ENCODE measurements at regions not wholly inside any gene's neighbourhood (a gene's known extent, or its start where the extent isn't known, plus 50 kb on each side); places are given as distances from the start of the nearest gene placed in this dataset.
"Not testable (repeated sequence)": the region's sequence is repeated elsewhere in the genome, so short reads cannot be mapped to it uniquely, and the experiment has no call there.

DNA sequence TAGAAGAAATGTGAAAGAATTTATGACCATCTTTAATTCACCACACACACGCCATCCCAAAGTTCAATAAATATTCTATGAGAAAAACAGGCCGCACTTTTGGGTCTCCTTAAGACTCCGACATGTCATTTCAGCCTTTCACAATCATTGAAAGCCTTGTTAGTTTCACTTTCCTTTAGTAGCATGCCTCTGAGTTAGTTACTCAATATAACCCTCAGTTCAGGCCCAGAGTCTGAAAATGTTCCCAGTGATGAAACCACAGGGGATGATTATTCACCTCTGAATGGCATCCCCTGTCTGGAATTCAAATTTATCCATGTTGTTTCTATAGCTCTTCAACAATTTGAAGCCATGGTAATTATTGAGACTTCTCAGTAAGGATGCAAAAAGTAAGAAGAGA lies 278.1 kb upstream of the NRP1 start:
- Histone ChIP-seq H3K9me3 (ENCODE audit: low read length) (no peaks in the 10 kb centered on the region), H3K9ac (ENCODE audit: low read length) (no peak overlapping the region)

DNA sequence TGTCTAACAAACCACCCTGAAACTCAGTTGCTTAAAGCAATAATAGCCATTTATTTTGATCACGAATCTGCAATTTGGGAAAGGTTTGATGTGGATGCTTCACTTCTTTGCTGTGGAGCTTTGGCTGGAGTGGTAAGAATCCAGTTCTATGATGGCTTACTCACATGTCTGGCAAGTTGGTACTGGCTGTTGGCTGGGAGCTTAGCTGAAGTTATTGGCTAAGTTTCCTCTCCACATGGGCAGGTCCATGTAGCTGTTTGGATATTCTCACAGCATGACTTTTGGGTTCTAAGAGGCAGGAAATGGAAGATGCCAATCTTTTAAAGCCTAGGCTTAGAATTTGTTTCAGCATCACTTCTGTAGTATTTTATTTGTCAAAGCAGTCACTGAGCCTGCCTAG lies 277.6 kb upstream of the NRP1 start:
- H3K36me3 ChIP-seq (ENCODE audit: insufficient read depth, low read length): no peaks in the 10 kb centered on the region
- no peak overlapping the region for H3K27ac ChIP-seq (ENCODE audit: low read depth, low read length)
- H3K4me3 ChIP-seq (ENCODE audit: low read depth in 1 of 2, low read length in 2 of 2): no peak overlapping the region
- no peaks in the 10 kb centered on the region for H3K4me1 ChIP-seq (ENCODE audit: insufficient read depth, low read length)
- no peaks in the 10 kb centered on the region for H3K9me3 ChIP-seq (ENCODE audit: low read length)
- no peaks in the 10 kb centered on the region for H3K27me3 ChIP-seq (ENCODE audit: control insufficient read depth in 1 of 2, insufficient read depth in 2 of 2, low read length in 2 of 2)
- H3K9ac ChIP-seq (ENCODE audit: low read length): no peak overlapping the region

More for the DNA sequence above, 278.1 kb upstream of the NRP1 start:
- Histone ChIP-seq H3K4me1 (ENCODE audit: insufficient read depth, low read length) (no peaks in the 10 kb centered on the region), H3K36me3 (ENCODE audit: insufficient read depth, low read length) (no peaks in the 10 kb centered on the region), H3K27ac (ENCODE audit: low read depth, low read length) (no peak overlapping the region), H3K27me3 (ENCODE audit: control insufficient read depth in 1 of 2, insufficient read depth in 2 of 2, low read length in 2 of 2) (no peaks in the 10 kb centered on the region), H3K4me3 (ENCODE audit: low read depth in 1 of 2, low read length in 2 of 2) (no peak overlapping the region)

DNA sequence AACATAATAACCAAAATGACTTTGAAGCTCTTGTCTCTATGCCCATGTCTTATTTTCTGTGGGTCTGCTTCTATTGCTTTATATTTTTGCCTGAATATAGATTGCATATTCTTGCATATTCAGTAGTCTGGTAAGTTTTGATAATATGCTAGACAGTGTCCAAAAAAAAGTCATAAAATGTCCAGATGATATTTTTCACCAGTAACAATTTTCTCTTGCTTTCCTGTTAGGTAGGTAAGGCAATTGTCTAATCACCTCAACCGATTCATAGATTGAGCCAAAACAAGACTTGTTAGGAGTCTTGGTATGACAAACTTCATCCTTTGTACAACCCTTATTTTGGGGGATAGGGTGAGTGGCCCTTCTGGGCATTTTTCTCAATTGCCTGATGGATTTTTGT lies 277.0 kb upstream of the NRP1 start:
- no peak overlapping the region for H3K27ac ChIP-seq (ENCODE audit: low read depth, low read length)
- H3K4me1 ChIP-seq (ENCODE audit: insufficient read depth, low read length): no peaks in the 10 kb centered on the region
- no peak overlapping the region for H3K4me3 ChIP-seq (ENCODE audit: low read depth in 1 of 2, low read length in 2 of 2)
- no peaks in the 10 kb centered on the region for H3K9me3 ChIP-seq (ENCODE audit: low read length)
- no peak overlapping the region for H3K9ac ChIP-seq (ENCODE audit: low read length)
- H3K27me3 ChIP-seq (ENCODE audit: control insufficient read depth in 1 of 2, insufficient read depth in 2 of 2, low read length in 2 of 2): no peaks in the 10 kb centered on the region
- no peaks in the 10 kb centered on the region for H3K36me3 ChIP-seq (ENCODE audit: insufficient read depth, low read length)

DNA sequence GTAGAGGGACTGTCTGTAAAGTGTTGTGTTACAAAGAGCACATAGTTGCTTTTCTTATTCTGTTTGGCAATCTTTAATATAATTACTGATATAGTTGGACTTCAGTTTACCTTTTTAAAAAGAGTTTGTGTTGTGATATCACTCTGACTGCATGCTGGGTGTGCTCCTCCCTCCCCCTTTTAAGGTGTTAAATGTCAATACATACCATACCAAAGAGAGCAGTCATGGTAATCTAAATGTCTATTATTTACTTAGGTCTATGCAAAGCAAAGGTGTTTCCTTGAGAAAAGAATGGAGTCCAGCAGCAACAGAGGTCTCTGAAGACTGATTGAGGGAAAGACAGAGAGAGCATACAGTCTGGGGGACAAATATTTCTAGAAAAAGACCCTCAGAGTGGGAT lies 275.1 kb upstream of the NRP1 start:
- no peak overlapping the region for H3K9ac ChIP-seq (ENCODE audit: low read length)
- H3K27me3 ChIP-seq (ENCODE audit: control insufficient read depth in 1 of 2, insufficient read depth in 2 of 2, low read length in 2 of 2): no peaks in the 10 kb centered on the region
- H3K36me3 ChIP-seq (ENCODE audit: insufficient read depth, low read length): no peaks in the 10 kb centered on the region
- no peak overlapping the region for H3K4me3 ChIP-seq (ENCODE audit: low read depth in 1 of 2, low read length in 2 of 2)
- no peaks in the 10 kb centered on the region for H3K9me3 ChIP-seq (ENCODE audit: low read length)
- no peak overlapping the region for H3K27ac ChIP-seq (ENCODE audit: low read depth, low read length)
- H3K4me1 ChIP-seq (ENCODE audit: insufficient read depth, low read length): no peaks in the 10 kb centered on the region

DNA sequence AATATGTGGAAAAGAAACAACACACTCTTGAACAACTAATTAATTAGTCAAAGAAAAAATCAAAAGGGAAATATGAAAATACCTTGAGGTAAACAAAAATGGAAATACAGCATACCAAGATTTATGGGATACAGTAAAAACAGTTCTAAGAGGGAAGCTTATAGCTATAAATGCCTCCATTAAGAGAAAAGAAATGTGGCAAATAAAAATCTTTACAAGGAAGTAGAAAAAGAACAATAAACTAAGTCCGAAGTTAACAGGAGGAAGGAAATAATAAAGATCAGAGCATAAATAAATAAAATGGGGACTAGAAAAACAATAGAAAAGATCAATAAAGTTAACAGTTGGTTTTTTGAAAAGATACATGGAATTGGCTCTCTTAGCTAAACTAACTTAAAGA lies 267.8 kb upstream of the NRP1 start:
- Histone ChIP-seq H3K27ac (ENCODE audit: low read depth, low read length) (no peak overlapping the region), H3K9ac (ENCODE audit: low read length) (no peak overlapping the region), H3K36me3 (ENCODE audit: insufficient read depth, low read length) (no peaks in the 10 kb centered on the region), H3K27me3 (ENCODE audit: control insufficient read depth in 1 of 2, insufficient read depth in 2 of 2, low read length in 2 of 2) (no peaks in the 10 kb centered on the region), H3K9me3 (ENCODE audit: low read length) (no peaks in the 10 kb centered on the region), H3K4me1 (ENCODE audit: insufficient read depth, low read length) (no peaks in the 10 kb centered on the region), H3K4me3 (ENCODE audit: low read depth in 1 of 2, low read length in 2 of 2) (no peak overlapping the region)

DNA sequence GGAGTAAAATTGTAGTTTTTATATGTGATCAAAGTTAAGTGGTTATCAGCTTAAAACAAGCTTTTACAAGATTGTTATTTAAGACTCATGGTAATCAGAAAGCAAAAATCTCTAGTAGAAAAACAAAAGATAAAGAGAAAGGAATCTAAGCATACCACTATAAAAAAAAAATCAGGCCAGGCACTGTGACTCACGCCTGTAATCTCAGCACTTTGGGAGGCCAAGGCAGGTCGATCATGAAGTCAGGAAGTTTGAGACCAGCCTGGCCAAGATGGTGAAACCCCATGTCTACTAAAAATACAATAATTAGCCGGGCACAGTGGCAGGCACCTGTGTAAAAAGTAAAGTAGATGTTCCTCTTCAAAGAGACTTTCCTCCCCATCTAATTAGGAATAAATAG lies 265.9 kb upstream of the NRP1 start:
- Histone ChIP-seq H3K9me3 (ENCODE audit: low read length) (no peaks in the 10 kb centered on the region), H3K9ac (ENCODE audit: low read length) (no peak overlapping the region), H3K36me3 (ENCODE audit: insufficient read depth, low read length) (no peaks in the 10 kb centered on the region), H3K27ac (ENCODE audit: low read depth, low read length) (no peak overlapping the region), H3K4me3 (ENCODE audit: low read depth in 1 of 2, low read length in 2 of 2) (no peak overlapping the region), H3K4me1 (ENCODE audit: insufficient read depth, low read length) (no peaks in the 10 kb centered on the region), H3K27me3 (ENCODE audit: control insufficient read depth in 1 of 2, insufficient read depth in 2 of 2, low read length in 2 of 2) (no peaks in the 10 kb centered on the region)

DNA sequence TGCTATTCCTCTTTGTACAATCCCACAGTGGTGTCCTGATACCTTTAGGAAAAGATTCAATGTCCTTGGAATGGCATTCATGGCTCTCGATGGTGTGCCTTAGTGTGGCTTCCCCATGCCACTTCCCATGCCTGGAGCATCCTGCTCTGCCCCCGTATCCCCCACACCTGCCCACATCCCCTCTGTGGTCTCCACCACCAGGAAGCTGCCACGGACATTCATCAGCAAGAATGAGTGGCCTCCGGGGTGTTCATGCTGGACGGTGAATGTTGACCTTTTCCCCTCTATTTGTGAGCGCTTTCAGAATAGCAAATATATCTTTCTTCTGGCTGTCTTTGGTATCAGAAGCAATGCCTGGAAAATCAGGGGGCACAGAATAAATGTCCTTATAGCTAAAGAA lies 262.0 kb upstream of the NRP1 start:
- H3K36me3 ChIP-seq (ENCODE audit: insufficient read depth, low read length): no peaks in the 10 kb centered on the region
- no peaks in the 10 kb centered on the region for H3K9me3 ChIP-seq (ENCODE audit: low read length)
- H3K4me1 ChIP-seq (ENCODE audit: insufficient read depth, low read length): no peaks in the 10 kb centered on the region
- H3K4me3 ChIP-seq (ENCODE audit: low read depth in 1 of 2, low read length in 2 of 2): no peak overlapping the region
- no peaks in the 10 kb centered on the region for H3K27me3 ChIP-seq (ENCODE audit: control insufficient read depth in 1 of 2, insufficient read depth in 2 of 2, low read length in 2 of 2)
- no peak overlapping the region for H3K9ac ChIP-seq (ENCODE audit: low read length)
- H3K27ac ChIP-seq (ENCODE audit: low read depth, low read length): no peak overlapping the region

DNA sequence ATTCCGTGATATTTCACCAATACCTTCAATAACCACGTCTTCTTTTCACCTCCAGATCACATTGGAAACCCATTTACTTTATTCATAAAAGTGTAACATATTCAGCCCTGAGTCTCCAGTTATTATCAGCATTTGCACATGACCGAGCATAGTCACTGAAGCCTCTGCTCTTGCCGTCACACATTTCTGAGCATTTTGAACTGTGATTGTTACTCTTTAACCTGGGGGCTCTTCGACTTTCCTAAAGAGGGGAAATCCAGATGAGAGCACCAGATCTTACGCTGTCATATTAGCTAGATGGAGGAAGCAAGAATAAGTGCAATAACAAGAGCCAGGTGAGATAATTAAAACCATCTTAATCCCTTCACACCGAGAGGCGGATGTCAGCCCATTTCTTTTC lies 260.0 kb upstream of the NRP1 start:
- Histone ChIP-seq H3K9ac (ENCODE audit: low read length) (no peak overlapping the region), H3K9me3 (ENCODE audit: low read length) (no peaks in the 10 kb centered on the region), H3K27me3 (ENCODE audit: control insufficient read depth in 1 of 2, insufficient read depth in 2 of 2, low read length in 2 of 2) (no peaks in the 10 kb centered on the region), H3K4me3 (ENCODE audit: low read depth in 1 of 2, low read length in 2 of 2) (no peak overlapping the region), H3K4me1 (ENCODE audit: insufficient read depth, low read length) (no peaks in the 10 kb centered on the region), H3K36me3 (ENCODE audit: insufficient read depth, low read length) (no peaks in the 10 kb centered on the region), H3K27ac (ENCODE audit: low read depth, low read length) (no peak overlapping the region)

DNA sequence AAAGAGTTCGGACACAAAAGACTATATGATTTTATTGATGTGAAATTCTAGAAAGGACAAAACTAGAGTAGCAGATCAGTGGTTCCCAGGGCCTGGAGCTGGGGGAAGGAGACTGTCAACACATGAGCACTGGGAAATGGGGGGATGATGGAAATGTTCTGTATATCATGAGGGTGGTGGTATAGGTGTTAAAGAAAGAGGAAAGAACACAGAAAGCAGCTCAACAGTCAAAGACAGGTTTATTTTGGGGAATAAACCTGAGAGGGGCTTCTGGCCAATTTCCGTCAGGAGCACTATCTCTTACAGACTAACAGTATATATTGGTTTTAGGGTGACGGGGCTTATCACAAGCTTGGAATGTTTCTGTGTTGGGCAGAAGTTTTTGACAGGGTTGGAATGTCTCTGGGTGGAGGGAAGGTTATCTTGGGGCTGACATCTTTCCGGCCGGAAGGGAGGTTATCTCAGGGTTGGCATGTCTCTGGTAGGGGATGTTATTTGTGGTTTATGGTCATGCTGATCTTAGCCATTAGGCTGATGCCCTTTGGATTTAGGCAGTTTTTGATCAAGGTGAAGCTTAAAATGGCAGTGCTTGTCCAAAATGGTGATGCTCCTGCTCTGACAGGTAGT lies 254.6 kb upstream of the NRP1 start:
- Histone ChIP-seq H3K36me3 (ENCODE audit: insufficient read depth, low read length) (no peaks in the 10 kb centered on the region), H3K27me3 (ENCODE audit: control insufficient read depth in 1 of 2, insufficient read depth in 2 of 2, low read length in 2 of 2) (no peaks in the 10 kb centered on the region), H3K4me1 (ENCODE audit: insufficient read depth, low read length) (no peaks in the 10 kb centered on the region), H3K4me3 (ENCODE audit: low read depth in 1 of 2, low read length in 2 of 2) (no peak overlapping the region), H3K9ac (ENCODE audit: low read length) (no peak overlapping the region), H3K27ac (ENCODE audit: low read depth, low read length) (no peak overlapping the region), H3K9me3 (ENCODE audit: low read length) (no peaks in the 10 kb centered on the region)

DNA sequence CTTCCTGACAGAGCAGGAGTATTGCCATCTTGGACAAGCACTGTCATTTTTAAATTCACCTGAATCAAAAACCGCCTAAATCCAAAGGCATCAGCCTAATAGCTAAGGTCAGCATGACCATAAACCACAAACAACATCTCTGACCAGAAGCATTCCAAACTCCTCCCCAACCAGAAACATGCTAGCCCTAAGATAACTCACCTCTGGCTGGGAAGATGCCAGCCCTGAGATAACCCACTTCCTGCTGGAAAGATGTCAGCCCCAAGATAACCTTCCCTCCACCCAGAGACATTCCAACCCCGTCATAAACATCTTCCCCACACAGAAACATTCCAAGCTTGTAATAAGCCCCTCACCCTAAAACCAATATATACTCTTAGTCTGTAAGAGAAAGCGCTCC lies 250.1 kb upstream of the NRP1 start:
- not testable (repeated sequence) for H3K4me3 ChIP-seq (ENCODE audit: low read depth in 1 of 2, low read length in 2 of 2); H3K27me3 ChIP-seq (ENCODE audit: control insufficient read depth in 1 of 2, insufficient read depth in 2 of 2, low read length in 2 of 2); H3K36me3 ChIP-seq (ENCODE audit: insufficient read depth, low read length); H3K9me3 ChIP-seq (ENCODE audit: low read length); H3K27ac ChIP-seq (ENCODE audit: low read depth, low read length); H3K9ac ChIP-seq (ENCODE audit: low read length); H3K4me1 ChIP-seq (ENCODE audit: insufficient read depth, low read length)

DNA sequence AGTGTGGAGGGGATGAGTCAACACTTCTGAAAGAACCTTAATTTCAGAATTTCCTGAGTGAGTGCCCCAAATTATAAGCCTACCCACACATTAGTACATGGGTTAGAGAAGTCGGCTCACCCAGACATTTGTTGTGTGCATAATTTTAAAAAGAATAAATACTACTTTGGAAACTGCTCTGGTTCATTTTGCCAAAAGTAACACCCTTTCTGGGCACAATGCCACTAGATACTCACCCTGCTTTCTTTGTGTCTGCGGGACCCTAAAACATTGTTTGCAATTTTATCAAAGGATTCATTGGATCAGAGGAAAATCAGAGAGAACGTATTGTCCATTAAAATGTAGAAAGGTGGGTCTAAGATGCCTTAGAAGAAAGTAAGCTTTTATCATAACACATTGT lies 245.5 kb upstream of the NRP1 start:
- H3K27me3 ChIP-seq (ENCODE audit: control insufficient read depth in 1 of 2, insufficient read depth in 2 of 2, low read length in 2 of 2): no peaks in the 10 kb centered on the region
- H3K27ac ChIP-seq (ENCODE audit: low read depth, low read length): no peak overlapping the region
- no peaks in the 10 kb centered on the region for H3K4me1 ChIP-seq (ENCODE audit: insufficient read depth, low read length)

DNA sequence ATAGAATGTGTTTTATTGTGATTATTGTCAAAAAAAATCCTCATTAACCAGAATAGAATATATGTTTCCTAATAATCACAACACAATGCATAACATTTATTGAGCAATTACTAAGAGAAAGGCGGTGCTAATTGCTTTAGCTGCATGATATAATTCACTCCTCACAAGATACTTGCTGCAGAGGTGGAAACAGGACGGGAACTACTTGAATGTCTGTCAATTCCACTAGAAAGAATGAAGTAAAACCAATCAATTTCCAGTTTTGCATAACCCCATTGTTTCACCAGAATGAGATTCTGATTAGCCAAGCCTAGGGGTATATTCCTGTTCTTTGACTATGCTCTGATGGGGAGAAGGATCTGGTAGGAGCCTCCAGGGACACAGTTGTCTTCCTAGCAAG lies 239.1 kb upstream of the NRP1 start:
- Histone ChIP-seq H3K27me3 (ENCODE audit: control insufficient read depth in 1 of 2, insufficient read depth in 2 of 2, low read length in 2 of 2) (no peaks in the 10 kb centered on the region), H3K4me3 (ENCODE audit: low read depth in 1 of 2, low read length in 2 of 2) (no peak overlapping the region), H3K9ac (ENCODE audit: low read length) (no peak overlapping the region), H3K9me3 (ENCODE audit: low read length) (no peaks in the 10 kb centered on the region), H3K4me1 (ENCODE audit: insufficient read depth, low read length) (no peaks in the 10 kb centered on the region), H3K27ac (ENCODE audit: low read depth, low read length) (no peak overlapping the region), H3K36me3 (ENCODE audit: insufficient read depth, low read length) (no peaks in the 10 kb centered on the region)

More for the DNA sequence above, 245.5 kb upstream of the NRP1 start:
- H3K36me3 ChIP-seq (ENCODE audit: insufficient read depth, low read length): no peaks in the 10 kb centered on the region
- no peak overlapping the region for H3K4me3 ChIP-seq (ENCODE audit: low read depth in 1 of 2, low read length in 2 of 2)
- no peak overlapping the region for H3K9ac ChIP-seq (ENCODE audit: low read length)
- H3K9me3 ChIP-seq (ENCODE audit: low read length): no peaks in the 10 kb centered on the region

Data from muscle layer of colon (tissue), 2 donors.